HL-60 (cell line): ENCODE measurements at regions not wholly inside any gene's neighbourhood (a gene's known extent, or its start where the extent isn't known, plus 50 kb on each side); places are given as distances from the start of the nearest gene placed in this dataset.

Experiments used
- CTCF ChIP-seq: IDR thresholded peaks from one replicate; pipeline ENCODE4 v1.5.1; 2011; ENCODE audit warnings: low read length, control low read depth, inconsistent platforms; ENCODE audit not compliant: insufficient read depth
- GABPA ChIP-seq: IDR thresholded peaks from 2 replicates; pipeline ENCODE4 v1.6.1; 2012; ENCODE audit warnings: low read depth
- REST ChIP-seq: IDR thresholded peaks from 2 replicates; pipeline ENCODE4 v1.6.1; 2012; ENCODE audit warnings: low read depth; ENCODE audit not compliant: insufficient replicate concordance

- TF ChIP-seq CTCF = no peak
- no peak for TF ChIP-seq REST
- no peak for TF ChIP-seq GABPA
These were observed 276.1 kb downstream of the BCOR start for GRCh38 chrX:39821709-39822095.
